ENCODE measurements at regions not wholly inside any gene's neighbourhood (a gene's known extent, or its start where the extent isn't known, plus 50 kb on each side); places are given as distances from the start of the nearest gene placed in this dataset.
A peak's percentile ranks its signal among the peaks of the same experiment; 100 is the strongest.

- DNase-seq (ENCODE audit: low read depth), result no peak
- H3K4me3 ChIP-seq (ENCODE audit: low read length), result no peak overlapping the region
- TF ChIP-seq CTCF (conservative IDR thresholded peaks at IDR 0.05; ENCODE audit: low read length), result no peak
These were observed 243.0 kb upstream of the ITGA1 start for GRCh38 chr5:52544738-52545137.

GRCh38 chr5:52554293-52554692 lies 233.4 kb upstream of the ITGA1 start:
- no peak for TF ChIP-seq CTCF (conservative IDR thresholded peaks at IDR 0.05; ENCODE audit: low read length)
- no peak for DNase-seq (ENCODE audit: low read depth)
- H3K4me3 ChIP-seq (ENCODE audit: low read length), result no peak overlapping the region

- peak; percentile 3 for DNase-seq (ENCODE audit: low read depth)
- no peak overlapping the region for H3K4me3 ChIP-seq (ENCODE audit: low read length)
- no peak for TF ChIP-seq CTCF (conservative IDR thresholded peaks at IDR 0.05; ENCODE audit: low read length)
These were observed 227.3 kb upstream of the ITGA1 start for GRCh38 chr5:52560366-52560765.

- H3K4me3 ChIP-seq (ENCODE audit: low read length), result no peak overlapping the region
- DNase-seq (ENCODE audit: low read depth), result no peak
- TF ChIP-seq CTCF (conservative IDR thresholded peaks at IDR 0.05; ENCODE audit: low read length), result no peak
These were observed 225.2 kb upstream of the ITGA1 start for GRCh38 chr5:52562473-52562872.

- H3K4me3 ChIP-seq (ENCODE audit: low read length), result no peak overlapping the region
- no peak for TF ChIP-seq CTCF (conservative IDR thresholded peaks at IDR 0.05; ENCODE audit: low read length)
- no peak for DNase-seq (ENCODE audit: low read depth)
These were observed 223.1 kb upstream of the ITGA1 start for GRCh38 chr5:52564587-52564986.

- DNase-seq (ENCODE audit: low read depth), result no peak
- no peak for TF ChIP-seq CTCF (conservative IDR thresholded peaks at IDR 0.05; ENCODE audit: low read length)
- no peak overlapping the region for H3K4me3 ChIP-seq (ENCODE audit: low read length)
These were observed 210.2 kb upstream of the ITGA1 start for GRCh38 chr5:52577546-52577945.

- TF ChIP-seq CTCF (conservative IDR thresholded peaks at IDR 0.05; ENCODE audit: low read length), result no peak
- no peak overlapping the region for H3K4me3 ChIP-seq (ENCODE audit: low read length)
- no peak for DNase-seq (ENCODE audit: low read depth)
These were observed 208.3 kb upstream of the ITGA1 start for GRCh38 chr5:52579391-52579790.
